HL-60 (cell line): ENCODE measurements at regions not wholly inside any gene's neighbourhood (a gene's known extent, or its start where the extent isn't known, plus 50 kb on each side); places are given as distances from the start of the nearest gene placed in this dataset.

Source experiments
- DNase-seq, 2 experiments: peaks; one replicate each; pipeline ENCODE4 v3.0.0-alpha.2; 2010 to 2020; ENCODE audit warnings: low read depth in 1 of 2, low spot score in 1 of 2
- H3K27ac ChIP-seq: fragments of 250-450 bp; sonication (Bioruptor Pico); replicated peaks from 2 replicates; pipeline ENCODE4 v1.5.1; 2020; ENCODE audit warnings: mild to moderate bottlenecking, moderate library complexity
- H3K27me3 ChIP-seq: fragments of 250-450 bp; sonication (Bioruptor Pico); 2 replicates; pipeline ENCODE4 v1.5.1; 2021; ENCODE audit warnings: mild to moderate bottlenecking, moderate library complexity; ENCODE audit not compliant: insufficient read depth, poor library complexity, severe bottlenecking
- H3K4me3 ChIP-seq: replicated peaks from 2 replicates; pipeline ENCODE4 v1.5.1; 2011; ENCODE audit warnings: mild to moderate bottlenecking, control low read depth, low read length; ENCODE audit not compliant: insufficient read depth
- CTCF ChIP-seq: IDR thresholded peaks from one replicate; pipeline ENCODE4 v1.5.1; 2011; ENCODE audit warnings: low read length, control low read depth, inconsistent platforms; ENCODE audit not compliant: insufficient read depth
- GABPA ChIP-seq: IDR thresholded peaks from 2 replicates; pipeline ENCODE4 v1.6.1; 2012; ENCODE audit warnings: low read depth
- POLR2AphosphoS5 ChIP-seq: IDR thresholded peaks from 2 replicates; pipeline ENCODE4 v1.6.1; 2012; ENCODE audit warnings: low read depth
- REST ChIP-seq: IDR thresholded peaks from 2 replicates; pipeline ENCODE4 v1.6.1; 2012; ENCODE audit warnings: low read depth; ENCODE audit not compliant: insufficient replicate concordance
- SPI1 ChIP-seq: IDR thresholded peaks from 2 replicates; pipeline ENCODE4 v1.6.1; 2012; ENCODE audit warnings: low read depth, mild to moderate bottlenecking, borderline replicate concordance

GRCh38 chr5:103648086-103648485 is 85.5 kb upstream of the NUDT12 start:
- DNase-seq: no peak
- H3K4me3 ChIP-seq: no peak overlapping the region
- H3K27ac ChIP-seq: no peak overlapping the region
- no peaks in the 10 kb centered on the region for H3K27me3 ChIP-seq
- TF ChIP-seq REST (no peak), SPI1 (no peak), CTCF (no peak), GABPA (no peak), POLR2AphosphoS5 (no peak)

- TF ChIP-seq CTCF (no peak), POLR2AphosphoS5 (no peak), SPI1 (no peak), REST (no peak), GABPA (no peak)
- DNase-seq: no peak
- H3K4me3 ChIP-seq: no peak overlapping the region
- no peaks in the 10 kb centered on the region for H3K27me3 ChIP-seq
- H3K27ac ChIP-seq: no peak overlapping the region
Measured at GRCh38 chr5:103646698-103647614, 84.4 kb upstream of the NUDT12 start.

- DNase-seq: no peak
- TF ChIP-seq GABPA (no peak), REST (no peak), POLR2AphosphoS5 (no peak), CTCF (no peak), SPI1 (no peak)
- H3K27ac ChIP-seq: no peak overlapping the region
- H3K4me3 ChIP-seq: no peak overlapping the region
- H3K27me3 ChIP-seq: no peaks in the 10 kb centered on the region
Measured at GRCh38 chr5:103645816-103646215, 83.2 kb upstream of the NUDT12 start.
